ENCODE measurements at regions not wholly inside any gene's neighbourhood (a gene's known extent, or its start where the extent isn't known, plus 50 kb on each side); places are given as distances from the start of the nearest gene placed in this dataset.
A peak's percentile ranks its signal among the peaks of the same experiment; 100 is the strongest.

DNA sequence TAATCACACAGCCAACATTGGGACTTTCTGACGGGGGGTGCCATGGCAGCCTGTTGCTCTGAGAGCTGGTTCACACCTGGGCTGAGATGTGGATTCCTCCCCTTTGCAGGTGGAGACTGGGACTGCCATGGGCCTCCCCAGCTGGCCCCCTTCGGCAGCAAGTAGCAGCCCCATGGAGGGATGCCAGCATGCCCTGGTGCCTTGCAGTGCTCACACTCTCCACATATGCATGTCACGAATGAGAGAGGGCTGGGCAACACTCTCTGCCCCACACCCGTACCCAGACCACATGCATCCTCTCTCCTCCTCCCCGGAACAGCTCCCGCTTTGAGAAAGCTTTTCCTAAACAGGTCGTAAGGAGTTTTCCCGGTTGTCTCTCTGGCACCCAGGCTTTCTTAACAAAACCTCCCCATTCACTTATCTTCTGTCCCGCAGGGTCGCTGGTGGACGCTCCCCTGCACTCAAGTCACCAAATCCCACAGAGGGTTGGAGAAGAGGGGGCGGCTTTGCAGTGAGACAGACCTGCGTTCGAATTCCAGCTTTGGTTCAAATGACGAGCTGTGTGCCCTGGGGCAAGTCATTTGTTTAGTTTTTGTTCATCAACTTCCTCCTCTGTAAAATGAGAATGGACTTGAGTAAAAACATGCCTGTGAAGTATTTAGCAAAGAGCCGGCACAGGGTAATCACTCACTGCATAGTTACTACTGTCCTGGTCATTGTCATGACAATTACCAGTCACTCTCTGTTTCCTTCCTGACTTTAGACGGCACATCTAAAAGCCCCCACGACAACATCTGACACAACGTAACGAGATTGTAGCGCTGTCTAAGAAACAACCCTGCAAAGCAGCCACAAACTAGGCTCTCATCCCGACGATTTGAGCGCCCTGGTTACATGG lies 231.3 kb upstream of the B3GAT1 start:
- Histone ChIP-seq H3K4me1 (peaks cover 0 to 18% (median 10%) of the 10 kb centered on the region in 4 donors), H3K27ac (no peak overlapping the region), H3K36me3 (no peaks in the 10 kb centered on the region), H3K4me3 (no peak overlapping the region), H3K9me3 (no peaks in the 10 kb centered on the region), H3K27me3 (no peaks in the 10 kb centered on the region)
- intact Hi-C loops (cut with DNase I), result no loop called here
- TF ChIP-seq POLR2A (IDR thresholded peaks at IDR 0.05), result no peak
- TF ChIP-seq POLR2AphosphoS5 (IDR thresholded peaks at IDR 0.05), result peak in 1 of 4 donors; percentile 19
- DNase-seq, result peak; percentile 53
- WGBS, 2 donors, result 51 to 68% methylated on average over 24 of the region's 24 CpGs

DNA sequence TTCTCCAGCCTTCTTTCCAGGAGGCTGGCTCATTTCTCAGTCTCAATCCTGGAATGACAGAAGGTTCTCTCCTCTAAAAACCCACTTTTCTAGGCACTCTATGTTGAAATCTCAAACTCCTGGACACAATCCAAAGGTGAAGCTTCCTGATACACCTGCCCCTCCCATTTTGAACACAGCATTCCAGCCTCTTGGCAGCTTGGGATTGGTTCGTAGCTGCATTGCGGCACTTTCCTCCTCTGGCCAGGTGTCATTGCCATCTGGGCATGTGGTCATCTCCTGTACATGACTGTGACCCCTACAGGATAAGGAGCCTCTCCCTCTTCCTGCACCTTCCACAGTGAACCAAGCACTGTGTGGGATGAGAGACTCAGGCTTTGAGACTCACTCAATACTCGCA lies 230.2 kb upstream of the B3GAT1 start:
- H3K27ac ChIP-seq, result no peak overlapping the region
- H3K27me3 ChIP-seq, result no peaks in the 10 kb centered on the region
- H3K9me3 ChIP-seq, result no peaks in the 10 kb centered on the region
- DNase-seq, result peak; percentile 29
- no peaks in the 10 kb centered on the region for H3K36me3 ChIP-seq
- 38 to 77% methylated on average over 3 of the region's 3 CpGs for WGBS, 2 donors
- TF ChIP-seq POLR2AphosphoS5 (IDR thresholded peaks at IDR 0.05) (no peak), POLR2A (IDR thresholded peaks at IDR 0.05) (no peak), EP300 (IDR thresholded peaks at IDR 0.05) (no peak)
- intact Hi-C loops (cut with DNase I), result no loop called here
- peaks cover 0 to 18% (median 10%) of the 10 kb centered on the region in 4 donors for H3K4me1 ChIP-seq
- H3K4me3 ChIP-seq, result no peak overlapping the region

DNA sequence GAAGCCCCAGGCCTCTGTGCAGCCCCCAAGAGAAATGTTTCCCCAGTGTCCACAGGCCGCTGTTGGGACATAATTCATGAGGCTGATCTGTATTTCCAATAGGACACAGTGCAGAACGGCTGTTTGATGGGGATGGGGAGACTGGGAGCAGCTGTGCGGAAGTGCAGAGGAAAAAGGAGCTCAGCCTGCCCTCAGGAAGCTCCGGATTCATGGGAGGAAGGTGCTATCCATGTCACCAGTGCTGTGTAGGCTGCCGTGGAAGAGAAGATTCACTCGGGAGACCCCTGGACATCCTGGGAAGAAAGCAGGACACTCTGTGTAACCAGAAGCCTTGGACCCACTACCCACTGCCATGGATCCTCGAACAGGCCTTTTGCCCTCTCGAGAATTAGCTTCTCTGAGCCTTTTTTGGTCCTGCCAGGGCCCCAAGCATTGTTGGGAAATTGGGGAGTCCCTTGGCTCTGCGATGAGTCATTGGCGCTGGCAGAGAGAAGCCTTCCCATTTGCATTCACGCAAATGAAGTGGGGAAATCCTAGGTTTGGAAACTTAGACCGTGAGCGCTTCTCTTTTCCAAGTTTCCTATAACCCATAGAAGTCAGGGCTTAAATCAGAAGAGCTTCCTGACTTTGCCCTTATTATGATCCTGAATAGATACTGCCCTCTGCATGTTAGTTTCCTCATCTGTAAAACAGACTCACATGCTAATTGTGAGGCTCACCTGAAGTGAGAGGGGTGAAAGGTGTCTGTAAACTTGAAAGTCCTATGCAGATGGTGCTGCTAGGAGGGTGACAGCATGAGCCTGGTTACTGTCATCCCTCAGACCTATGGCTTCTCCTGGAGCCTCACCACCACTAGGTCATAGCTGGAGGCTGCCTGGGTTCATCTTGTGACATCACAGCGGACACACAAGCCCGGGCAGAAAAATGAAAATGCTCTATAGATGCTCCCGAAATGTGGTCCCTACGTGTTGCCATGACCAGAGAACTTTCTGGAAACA lies 229.2 kb upstream of the B3GAT1 start:
- peaks cover 0 to under 1% (median 0%) of the 10 kb centered on the region in 3 donors for H3K27me3 ChIP-seq
- WGBS, 2 donors, result 86% methylated on average over 17 of the region's 17 CpGs
- no peak for DNase-seq
- peaks cover 0 to 18% (median 10%) of the 10 kb centered on the region in 4 donors for H3K4me1 ChIP-seq
- no peaks in the 10 kb centered on the region for H3K9me3 ChIP-seq
- no peak overlapping the region for H3K4me3 ChIP-seq
- no peaks in the 10 kb centered on the region for H3K36me3 ChIP-seq
- intact Hi-C loops (cut with DNase I), result no loop called here
- no peak overlapping the region for H3K27ac ChIP-seq
- TF ChIP-seq, protein P1, sequence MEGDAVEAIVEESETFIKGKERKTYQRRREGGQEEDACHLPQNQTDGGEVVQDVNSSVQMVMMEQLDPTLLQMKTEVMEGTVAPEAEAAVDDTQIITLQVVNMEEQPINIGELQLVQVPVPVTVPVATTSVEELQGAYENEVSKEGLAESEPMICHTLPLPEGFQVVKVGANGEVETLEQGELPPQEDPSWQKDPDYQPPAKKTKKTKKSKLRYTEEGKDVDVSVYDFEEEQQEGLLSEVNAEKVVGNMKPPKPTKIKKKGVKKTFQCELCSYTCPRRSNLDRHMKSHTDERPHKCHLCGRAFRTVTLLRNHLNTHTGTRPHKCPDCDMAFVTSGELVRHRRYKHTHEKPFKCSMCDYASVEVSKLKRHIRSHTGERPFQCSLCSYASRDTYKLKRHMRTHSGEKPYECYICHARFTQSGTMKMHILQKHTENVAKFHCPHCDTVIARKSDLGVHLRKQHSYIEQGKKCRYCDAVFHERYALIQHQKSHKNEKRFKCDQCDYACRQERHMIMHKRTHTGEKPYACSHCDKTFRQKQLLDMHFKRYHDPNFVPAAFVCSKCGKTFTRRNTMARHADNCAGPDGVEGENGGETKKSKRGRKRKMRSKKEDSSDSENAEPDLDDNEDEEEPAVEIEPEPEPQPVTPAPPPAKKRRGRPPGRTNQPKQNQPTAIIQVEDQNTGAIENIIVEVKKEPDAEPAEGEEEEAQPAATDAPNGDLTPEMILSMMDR (IDR thresholded peaks at IDR 0.05), result no peak
- TF ChIP-seq EP300 (IDR thresholded peaks at IDR 0.05), result no peak

DNA sequence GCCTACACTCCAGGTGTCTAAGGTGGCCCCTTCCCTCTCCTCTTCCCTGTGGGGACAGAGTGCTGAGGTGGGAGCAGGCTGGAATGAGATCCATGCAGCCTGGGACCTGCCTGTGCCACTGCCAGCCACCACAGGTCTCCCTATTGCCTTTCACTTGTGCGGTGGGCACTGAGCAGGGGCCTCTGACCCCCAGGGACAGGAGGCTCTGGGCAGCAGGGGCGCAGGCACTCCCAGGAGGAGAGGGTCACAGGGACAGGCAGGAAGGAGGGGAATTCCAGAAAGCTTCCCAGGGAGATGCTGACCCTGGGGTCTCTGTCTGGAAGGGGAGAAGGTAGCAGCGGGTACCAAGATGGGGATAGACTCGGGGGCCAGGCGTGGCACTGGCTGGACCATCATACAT lies 228.5 kb upstream of the B3GAT1 start:
- 89% methylated on average over 5 of the region's 5 CpGs for WGBS, 2 donors
- intact Hi-C loops (cut with DNase I), result no loop called here
- Histone ChIP-seq H3K9me3 (no peaks in the 10 kb centered on the region), H3K4me1 (peaks cover 0 to 18% (median 10%) of the 10 kb centered on the region in 4 donors), H3K27ac (no peak overlapping the region), H3K27me3 (peaks cover 0 to 5% (median 0%) of the 10 kb centered on the region in 3 donors), H3K4me3 (no peak overlapping the region), H3K36me3 (no peaks in the 10 kb centered on the region)
- TF ChIP-seq POLR2AphosphoS5 (IDR thresholded peaks at IDR 0.05) (no peak), EP300 (IDR thresholded peaks at IDR 0.05) (no peak), POLR2A (IDR thresholded peaks at IDR 0.05) (no peak)
- TF ChIP-seq, protein P1 (IDR thresholded peaks at IDR 0.05), result no peak
- no peak for DNase-seq

DNA sequence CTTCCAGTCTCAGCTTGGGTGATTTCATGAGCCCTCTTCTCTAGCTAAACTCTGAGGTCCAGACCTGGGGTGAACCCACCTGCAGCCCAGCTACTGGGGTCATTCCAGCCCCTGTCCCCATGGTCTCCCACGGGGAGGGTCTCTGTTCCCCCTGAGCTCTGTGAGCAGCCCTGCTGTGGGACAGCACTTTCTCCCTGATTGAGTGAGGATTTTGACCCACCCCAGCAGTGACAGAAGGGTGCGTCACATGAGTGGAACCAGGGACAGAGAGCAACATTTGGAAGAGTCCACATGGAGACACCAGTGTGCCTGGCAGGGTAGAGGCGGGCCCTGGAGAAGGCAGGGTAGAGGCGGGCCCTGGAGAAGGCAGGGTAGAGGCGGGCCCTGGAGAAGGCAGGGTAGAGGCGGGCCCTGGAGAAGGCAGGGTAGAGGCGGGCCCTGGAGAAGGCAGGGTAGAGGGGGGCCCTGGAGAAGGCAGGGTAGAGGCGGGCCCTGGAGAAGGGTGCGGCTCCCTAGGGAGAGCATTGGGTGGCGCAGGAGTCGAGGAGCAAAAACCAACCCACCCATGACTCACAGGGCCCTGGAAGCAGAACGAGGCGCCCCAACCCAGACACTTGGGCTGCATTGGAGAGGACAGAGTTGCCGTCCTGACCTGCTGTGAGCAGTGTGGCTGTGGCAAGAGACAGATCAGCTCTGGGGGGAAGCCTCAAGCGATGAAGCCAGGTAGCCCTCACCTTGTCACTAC lies 227.7 kb upstream of the B3GAT1 start:
- intact Hi-C loops (cut with DNase I), result no loop called here
- no peak for TF ChIP-seq POLR2A (IDR thresholded peaks at IDR 0.05)
- TF ChIP-seq, protein P1 (IDR thresholded peaks at IDR 0.05), result no peak
- TF ChIP-seq POLR2AphosphoS5 (IDR thresholded peaks at IDR 0.05), result no peak
- TF ChIP-seq EP300 (IDR thresholded peaks at IDR 0.05), result no peak
- WGBS, 2 donors, result 23 to 70% methylated on average over 13 to 15 of the region's 15 CpGs
- H3K27me3 ChIP-seq, result peaks cover 0 to 5% (median 0%) of the 10 kb centered on the region in 3 donors
- H3K9me3 ChIP-seq, result no peaks in the 10 kb centered on the region
- peaks cover 0 to 18% (median 10%) of the 10 kb centered on the region in 4 donors for H3K4me1 ChIP-seq
- H3K4me3 ChIP-seq, result no peak overlapping the region
- H3K27ac ChIP-seq, result no peak overlapping the region
- no peaks in the 10 kb centered on the region for H3K36me3 ChIP-seq
- no peak for DNase-seq

All from sigmoid colon (tissue), 6 donors.